CD4-positive, alpha-beta T cell treated with Interferon gamma for 1 hour (primary cell): ENCODE measurements at regions not wholly inside any gene's neighbourhood (a gene's known extent, or its start where the extent isn't known, plus 50 kb on each side); places are given as distances from the start of the nearest gene placed in this dataset.
A peak's percentile ranks its signal among the peaks of the same experiment; 100 is the strongest.
"Not testable (repeated sequence)": the region's sequence is repeated elsewhere in the genome, so short reads cannot be mapped to it uniquely, and the experiment has no call there.

Experiments
- DNase-seq: peaks from one replicate; pipeline ENCODE4 v3.0.0-alpha.2; 2020

- DNase-seq: peak; percentile 15
These were observed 233.5 kb downstream of the SHCBP1 start for GRCh38 chr16:46387720-46388119.

DNA sequence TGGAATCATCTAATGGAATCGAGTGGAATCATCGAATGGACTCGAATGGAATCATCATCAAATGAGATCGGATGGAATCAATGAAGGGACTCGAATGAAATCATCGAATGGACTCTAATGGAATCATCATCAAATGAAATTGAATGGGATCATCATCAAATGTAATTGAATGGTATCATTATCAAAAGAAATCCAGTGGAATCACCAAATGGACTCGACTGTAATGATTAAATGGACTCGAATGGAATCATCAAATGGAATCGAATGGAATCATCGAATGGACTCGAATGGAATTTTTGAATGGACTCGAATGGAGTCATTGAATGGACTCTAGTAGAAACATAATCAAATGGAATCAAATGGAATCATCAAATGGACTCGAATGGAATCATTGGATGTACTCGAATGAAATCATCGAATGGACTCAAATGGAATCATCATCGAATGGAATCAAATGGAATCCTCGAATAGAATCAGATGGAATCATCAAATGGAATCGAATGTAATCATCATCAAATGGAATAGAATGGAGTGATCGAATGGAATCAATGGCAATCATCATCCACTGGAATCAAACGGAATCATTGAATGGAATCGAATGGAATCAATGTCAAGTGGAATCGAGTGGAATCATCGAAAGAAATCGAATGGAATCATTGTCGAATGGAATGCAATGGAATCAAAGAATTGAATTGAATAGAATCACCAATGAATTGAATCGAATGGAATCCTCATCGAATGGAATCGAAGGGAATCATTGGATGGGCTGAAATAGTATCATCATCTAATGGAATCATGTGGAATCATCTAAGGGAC is 234.2 kb downstream of the SHCBP1 start:
- not testable (repeated sequence) for DNase-seq

DNA sequence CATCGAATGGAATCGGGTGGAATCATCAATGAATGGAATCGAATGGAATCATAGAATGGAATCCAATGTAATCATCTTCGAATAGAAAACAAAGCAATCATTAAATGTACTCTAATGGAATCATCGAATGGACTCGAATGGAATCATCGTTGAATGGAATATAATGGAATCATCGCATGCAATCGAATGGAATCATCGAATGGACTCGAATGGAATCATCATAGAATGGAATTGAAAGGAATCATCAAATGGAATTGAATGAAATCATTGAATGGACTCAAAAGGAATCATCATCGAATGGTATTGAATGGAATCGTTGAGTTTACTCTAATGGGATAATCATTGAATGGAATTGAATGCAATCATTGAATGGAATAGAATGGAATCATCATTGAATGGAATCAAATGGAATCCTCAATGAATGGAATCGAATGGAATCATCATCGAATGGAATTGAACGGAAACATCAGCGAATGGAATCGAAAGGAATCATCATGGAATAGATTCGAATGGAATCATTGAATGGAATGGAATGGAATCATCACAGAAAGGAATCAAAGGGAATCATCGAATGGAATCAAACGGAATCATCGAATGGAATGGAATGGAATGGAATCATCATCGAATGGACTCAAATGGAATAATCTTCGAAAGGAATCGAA is 234.9 kb downstream of the SHCBP1 start:
- DNase-seq: not testable (repeated sequence)

GRCh38 chr16:46384285-46385061 is 236.7 kb downstream of the SHCBP1 start:
- not testable (repeated sequence) for DNase-seq

DNA sequence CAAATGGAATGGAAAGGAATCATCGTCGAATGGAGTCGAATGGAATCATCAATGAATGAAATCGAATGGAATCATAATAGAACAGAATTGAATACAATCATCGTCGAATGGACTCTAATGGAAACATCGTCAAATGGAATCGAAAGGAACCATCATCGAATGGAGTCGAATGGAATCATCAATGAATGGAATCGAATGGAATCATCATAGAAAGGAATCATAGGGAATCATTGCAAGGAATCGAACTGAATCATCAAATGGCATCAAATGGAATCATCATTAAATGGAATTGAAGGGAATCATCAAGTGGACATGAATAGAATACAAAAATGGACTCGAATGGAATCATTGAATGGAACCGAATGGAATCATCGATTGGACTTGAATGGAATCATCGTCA is 237.6 kb downstream of the SHCBP1 start:
- DNase-seq: not testable (repeated sequence)

DNA sequence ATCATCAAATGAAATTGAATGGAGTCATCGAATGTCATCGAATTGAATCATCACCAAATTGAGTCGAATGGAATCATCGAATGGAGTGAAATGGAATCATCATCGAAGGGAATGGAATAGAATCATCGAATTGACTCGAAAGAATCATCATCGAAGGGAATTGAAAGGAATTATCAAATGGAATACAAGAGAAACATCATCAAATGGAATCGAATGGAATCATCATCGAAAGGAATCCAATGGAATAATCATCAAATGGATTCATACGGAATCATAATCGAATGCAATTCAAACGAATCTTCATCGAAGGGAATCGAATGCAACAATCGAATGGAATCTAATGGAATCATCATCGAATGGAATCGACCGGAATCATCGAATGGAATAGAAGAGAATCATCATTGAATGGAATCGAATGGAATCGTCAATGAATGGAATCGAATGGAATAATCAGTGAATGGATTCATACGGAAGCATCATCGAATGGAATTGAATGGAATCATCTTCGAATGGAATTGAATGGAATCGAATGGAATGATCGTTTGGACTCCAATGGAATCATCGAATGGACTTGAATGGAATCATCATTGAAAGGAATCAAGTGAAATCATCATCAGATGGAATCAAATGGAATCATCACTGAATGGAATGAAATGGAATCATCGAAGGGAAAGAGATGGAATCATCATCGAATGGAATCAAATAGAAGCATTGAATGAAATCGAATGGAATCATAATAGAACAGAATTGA is 238.2 kb downstream of the SHCBP1 start:
- not testable (repeated sequence) for DNase-seq

DNA sequence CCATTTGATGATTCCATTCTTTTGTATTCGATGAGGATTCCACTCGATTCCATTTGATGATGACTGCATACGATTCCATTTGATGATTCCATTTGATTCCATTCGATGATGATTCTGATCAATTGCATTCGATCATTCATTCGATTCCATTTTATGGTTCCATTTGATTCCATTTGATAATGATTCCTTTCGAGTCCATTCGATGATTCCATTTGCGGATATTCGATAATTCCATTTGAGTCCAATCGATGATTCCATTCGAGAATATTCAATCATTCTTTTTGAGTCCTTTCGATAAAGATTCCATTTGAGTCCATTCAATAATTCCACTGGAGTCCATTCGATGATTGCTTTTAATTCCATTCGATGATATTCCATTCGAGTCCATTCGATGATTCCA is 239.1 kb downstream of the SHCBP1 start:
- not testable (repeated sequence) for DNase-seq

- not testable (repeated sequence) for DNase-seq
These were observed 239.8 kb downstream of the SHCBP1 start for GRCh38 chr16:46381344-46381743.
